ENCODE measurements at regions not wholly inside any gene's neighbourhood (a gene's known extent, or its start where the extent isn't known, plus 50 kb on each side); places are given as distances from the start of the nearest gene placed in this dataset.
"Not testable (repeated sequence)": the region's sequence is repeated elsewhere in the genome, so short reads cannot be mapped to it uniquely, and the experiment has no call there.

DNA sequence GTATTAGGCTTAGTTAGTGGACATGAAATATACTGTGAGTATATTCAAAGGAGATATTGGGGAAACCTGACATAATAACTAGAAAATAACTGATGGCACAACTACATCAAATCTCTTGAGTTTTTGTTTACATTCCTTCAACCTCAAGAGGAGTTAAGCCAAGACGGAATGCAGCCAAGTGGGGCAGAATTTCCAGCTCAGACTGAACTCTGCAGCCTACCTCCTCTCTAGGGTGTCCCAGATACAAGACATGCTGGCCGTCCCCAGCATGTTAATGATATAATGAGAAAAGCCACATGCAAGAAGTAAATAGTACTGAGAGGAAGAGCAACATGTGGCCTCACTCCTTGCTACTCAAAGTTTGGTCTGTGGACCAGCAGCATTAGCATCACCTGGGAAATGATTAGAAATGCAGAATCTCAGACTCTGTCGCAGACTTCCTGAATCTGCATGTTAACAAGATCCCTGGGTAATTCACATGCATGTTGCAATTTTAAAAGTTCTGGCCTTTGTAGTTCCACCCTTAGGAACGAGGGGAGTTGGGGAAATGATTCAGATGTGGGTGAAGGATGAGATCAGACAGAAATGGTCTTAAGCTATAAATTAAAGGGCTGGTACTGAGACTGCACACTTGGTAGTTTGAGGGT is 118.4 kb upstream of the CACUL1 start:
- DNase-seq = no peak

DNA sequence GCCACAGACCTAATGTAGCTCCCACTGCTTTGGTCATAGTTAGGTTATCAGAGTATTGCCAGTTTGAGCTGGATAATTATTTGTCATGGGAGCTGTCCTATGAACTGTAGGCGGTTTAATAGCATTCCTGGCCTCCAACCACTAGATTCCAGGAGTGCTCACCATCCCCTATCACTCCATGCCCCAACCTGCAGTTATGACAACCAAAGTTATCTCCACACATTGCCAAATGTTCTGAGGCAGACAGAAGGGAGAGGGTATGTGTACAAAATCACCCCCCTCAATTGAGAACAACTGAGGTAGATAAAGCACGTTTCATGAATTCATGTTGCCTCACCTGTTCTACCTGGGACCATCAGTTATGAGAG is 119.0 kb upstream of the CACUL1 start:
- no peak for DNase-seq

DNA sequence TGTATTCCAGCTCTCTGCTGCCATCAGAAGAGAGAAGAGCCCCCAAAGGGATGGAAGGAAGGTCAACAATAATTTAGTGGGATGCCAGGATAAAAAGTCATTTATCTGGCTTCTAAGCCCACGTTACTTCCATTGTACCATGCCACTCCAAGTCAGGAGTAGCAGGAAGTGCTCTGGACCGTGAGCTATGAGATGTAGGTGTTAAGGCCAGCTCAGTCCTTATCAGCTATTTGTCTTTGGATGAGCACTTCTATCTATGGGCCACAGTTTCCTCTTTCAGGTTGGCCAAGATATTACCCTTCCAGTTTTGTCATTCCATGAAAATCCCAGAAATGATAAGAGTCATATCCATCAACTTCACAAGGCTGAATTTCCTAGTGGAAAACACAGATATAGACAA is 119.4 kb upstream of the CACUL1 start:
- DNase-seq = no peak

DNA sequence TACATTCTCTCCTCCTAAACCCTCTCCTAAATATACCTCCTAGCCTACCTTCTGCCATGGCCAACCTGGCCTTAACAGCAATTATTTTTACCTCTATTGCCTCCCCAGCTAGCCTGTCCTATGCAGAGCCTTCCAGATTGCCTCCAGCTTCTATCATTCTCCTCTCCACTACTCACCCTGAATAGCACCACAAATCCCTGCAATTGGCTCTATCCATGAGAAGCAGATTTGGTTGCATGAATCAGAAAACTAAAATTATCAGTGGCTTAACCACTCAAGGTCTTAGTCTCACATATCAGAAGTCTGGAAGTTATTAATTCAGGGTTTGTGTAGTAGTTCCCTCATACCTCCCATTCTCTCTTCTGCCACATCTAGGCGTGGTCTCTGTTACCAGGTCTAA is 120.3 kb upstream of the CACUL1 start:
- no peak for DNase-seq

DNA sequence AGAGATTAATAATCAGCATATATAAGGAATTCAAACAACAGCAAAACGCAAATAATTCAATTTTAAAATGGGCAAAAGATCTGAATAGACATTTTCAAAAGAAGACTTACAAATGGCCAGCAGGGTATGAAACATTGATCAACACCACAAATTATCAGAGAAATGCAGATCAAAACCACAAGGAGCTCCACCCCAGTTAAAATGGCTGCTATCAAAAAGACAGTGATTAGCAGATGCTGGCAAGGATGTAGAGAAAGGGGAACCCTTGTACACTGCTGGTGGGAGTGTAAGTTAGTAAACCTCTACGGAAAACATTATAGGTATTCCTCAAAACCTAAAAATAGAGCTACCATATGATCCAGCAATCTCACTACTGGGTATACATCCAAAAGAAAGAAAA is 128.0 kb upstream of the CACUL1 start:
- no peak for DNase-seq

DNA sequence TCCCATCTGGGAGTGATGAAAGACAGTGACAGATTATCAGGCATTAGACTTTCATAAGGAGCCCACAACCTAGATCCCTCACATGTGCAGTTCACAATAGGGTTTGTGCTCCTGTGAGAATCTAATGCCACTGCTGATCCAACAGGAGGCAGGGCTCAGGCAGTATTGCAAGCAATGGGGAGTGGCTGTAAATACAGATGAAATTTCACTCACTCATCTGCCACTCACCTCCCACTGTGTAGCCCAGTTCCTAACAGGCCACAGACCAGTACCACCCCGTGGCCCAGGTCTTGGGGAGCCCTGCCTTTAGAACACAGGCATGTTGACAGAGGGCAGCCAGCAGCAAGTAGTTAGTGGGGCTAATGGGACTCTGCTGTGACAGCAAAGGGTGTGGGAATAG is 137.3 kb upstream of the NANOS1 start:
- no peak for DNase-seq

DNA sequence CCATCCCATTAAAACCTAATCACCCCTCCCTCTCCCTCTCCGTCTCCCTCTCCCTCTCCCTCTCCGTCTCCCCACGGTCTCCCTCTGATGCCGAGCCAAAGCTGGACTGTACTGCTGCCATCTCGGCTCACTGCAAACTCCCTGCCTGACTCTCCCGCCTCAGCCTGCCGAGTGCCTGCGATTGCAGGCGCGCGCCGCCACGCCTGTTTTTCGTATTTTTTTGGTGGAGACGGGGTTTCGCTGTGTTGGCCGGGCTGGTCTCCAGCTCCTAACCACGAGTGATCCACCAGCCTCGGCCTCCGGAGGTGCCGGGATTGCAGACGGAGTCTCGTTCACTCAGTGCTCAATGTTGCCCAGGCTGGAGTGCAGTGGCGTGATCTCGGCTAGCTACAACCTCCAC is 134.6 kb upstream of the NANOS1 start:
- not testable (repeated sequence) for DNase-seq

DNA sequence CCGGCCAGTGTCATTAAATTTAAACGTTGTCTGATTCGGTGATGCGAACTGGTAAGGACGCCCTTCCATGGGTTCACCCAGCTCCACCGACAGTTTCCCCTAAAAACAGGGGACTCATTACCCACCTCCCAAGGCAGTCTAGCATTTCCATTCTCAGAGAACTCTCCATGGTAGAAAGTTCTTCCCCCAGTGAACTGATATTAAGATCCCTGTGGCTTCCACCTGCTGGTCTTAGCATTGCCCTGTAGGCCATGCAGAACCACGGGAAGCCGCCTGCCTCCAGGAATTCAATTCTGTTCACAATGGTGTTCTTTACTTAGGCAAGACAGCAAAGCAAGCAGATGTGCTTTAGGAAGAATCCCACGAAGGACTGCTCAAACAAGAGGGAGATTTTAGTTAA is 128.9 kb upstream of the NANOS1 start:
- DNase-seq = no peak

DNA sequence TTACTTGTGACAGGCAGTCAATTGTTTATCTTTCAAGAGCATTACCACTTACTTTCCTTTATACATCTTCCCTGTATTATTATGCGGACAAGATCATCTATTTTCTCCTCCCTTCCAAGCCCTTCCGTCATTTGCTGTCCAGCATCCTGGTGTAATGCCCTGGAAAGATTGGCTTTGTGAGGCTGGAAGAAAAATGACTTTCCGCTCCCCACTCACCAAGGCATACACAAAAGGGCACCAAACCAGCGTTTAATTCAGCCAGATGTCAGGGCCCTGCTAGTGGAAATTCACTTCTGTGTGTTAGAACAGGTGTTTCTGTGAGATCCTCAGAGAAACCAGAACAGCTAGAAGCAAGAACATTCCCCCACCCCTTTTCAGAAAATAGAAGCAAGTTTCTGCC is 128.1 kb upstream of the NANOS1 start:
- no peak for DNase-seq

DNA sequence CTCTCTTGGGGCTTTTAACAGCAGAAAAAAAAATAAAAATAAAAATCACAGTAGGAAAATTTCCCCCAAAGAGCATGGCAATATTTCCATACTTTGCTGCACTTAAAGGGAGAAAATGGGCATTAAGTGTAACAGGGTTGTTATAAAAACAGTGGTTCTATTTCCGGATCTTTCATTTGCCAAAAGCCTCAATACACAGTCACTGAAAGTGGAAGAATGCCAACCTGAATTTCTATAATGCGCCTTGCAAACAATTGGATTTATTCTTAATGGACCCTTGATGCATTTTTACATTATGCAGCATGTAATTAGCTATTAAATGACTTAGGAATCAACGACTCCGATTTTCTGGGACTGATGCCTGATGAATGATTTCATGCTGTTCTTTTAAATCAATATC is 127.6 kb upstream of the NANOS1 start:
- DNase-seq = no peak

DNA sequence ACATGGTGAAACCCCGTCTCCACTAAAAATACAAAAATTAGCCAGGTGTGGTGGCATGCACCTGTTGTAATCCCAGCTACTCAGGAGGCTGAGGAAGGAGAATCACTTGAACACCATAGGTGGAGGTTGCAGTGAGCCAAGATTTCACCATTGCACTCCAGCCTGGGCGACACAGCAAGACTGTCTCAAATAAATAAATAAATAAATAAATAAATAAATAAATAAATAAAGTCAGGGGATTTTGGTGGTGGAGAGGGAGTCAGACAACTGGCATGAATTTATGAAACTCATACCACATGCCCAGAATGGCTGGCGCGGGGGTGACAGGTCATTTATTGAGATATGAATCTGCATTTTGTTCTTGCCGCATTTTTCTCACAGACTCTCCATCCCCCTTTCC is 126.9 kb upstream of the NANOS1 start:
- not testable (repeated sequence) for DNase-seq

DNA sequence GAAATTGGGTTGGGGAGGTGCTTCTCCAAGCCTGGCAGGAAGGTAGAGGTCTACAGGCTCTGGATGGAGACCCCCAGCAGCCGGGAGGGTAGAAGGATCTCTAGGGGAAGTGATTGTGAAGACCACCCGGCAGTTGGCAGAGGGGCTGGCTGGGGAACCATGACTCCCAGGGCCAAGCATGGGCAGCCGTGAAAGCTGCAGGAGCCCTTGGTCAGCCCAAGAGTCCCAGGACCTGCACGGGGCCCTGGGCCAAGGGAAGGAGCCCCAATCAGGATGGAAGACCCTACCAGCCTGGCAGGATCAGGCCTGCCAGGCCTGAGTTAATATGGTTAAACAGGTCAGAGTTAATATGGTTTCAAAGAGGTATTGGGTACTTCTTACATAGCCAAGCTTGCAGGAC is 126.3 kb upstream of the NANOS1 start:
- no peak for DNase-seq

DNA sequence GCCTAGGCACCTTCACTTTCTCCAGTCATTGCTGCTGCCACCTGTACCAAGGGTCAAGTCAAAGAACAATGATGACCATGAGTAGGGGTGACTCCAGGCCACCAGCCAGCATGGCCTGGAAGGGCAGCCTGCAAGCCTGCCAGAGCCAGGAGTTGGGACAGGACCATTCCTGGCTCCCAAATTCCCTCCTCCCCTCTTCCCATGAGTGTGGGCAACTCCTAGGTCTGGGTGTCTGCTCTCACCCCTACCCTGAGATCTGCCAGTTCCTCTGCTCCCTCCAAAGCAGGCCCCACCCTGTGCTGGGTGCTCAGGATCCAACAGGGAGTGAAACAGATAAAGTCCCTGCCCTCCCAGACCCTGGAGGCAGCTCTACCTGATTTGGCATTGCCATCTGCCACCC is 125.8 kb upstream of the NANOS1 start:
- no peak for DNase-seq

DNA sequence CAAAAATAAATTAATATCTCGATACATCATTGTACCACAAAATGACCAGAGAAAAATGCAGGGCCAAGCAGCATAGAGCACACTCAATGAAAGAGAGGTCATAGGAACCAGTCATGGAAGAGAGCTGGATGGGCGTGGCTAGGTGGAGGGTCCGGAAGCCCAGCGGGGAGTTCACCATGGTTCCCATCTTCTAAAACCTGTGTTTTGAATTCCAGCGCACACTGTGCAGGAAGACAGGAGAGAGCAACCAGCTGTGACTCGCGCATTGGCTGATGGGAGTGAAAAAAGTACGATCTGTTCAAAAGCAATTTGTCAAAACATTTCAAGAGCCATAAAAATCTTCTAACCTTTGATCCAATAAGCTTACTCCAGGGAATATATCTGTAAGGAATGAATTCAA is 125.2 kb upstream of the NANOS1 start:
- DNase-seq = no peak

DNA sequence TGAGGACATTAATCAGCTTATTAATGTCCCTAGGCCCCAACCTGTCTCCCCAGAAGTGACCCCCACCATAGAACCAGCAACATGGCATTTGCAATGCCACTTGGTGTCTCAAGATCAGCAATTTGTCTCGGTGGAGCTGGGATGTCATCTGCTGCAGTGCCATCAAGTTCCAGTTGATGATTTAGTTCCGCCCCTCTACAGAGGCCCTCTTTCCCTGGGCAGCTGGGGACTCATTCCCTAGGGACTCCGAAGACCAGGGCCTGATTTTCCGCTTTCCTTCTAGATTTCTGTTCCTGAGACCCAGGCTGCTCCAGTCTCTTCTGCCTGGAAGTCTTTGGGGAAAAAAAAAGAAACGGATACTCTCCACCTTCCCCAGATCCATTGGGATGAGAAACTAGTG is 122.5 kb upstream of the NANOS1 start:
- DNase-seq = no peak

DNA sequence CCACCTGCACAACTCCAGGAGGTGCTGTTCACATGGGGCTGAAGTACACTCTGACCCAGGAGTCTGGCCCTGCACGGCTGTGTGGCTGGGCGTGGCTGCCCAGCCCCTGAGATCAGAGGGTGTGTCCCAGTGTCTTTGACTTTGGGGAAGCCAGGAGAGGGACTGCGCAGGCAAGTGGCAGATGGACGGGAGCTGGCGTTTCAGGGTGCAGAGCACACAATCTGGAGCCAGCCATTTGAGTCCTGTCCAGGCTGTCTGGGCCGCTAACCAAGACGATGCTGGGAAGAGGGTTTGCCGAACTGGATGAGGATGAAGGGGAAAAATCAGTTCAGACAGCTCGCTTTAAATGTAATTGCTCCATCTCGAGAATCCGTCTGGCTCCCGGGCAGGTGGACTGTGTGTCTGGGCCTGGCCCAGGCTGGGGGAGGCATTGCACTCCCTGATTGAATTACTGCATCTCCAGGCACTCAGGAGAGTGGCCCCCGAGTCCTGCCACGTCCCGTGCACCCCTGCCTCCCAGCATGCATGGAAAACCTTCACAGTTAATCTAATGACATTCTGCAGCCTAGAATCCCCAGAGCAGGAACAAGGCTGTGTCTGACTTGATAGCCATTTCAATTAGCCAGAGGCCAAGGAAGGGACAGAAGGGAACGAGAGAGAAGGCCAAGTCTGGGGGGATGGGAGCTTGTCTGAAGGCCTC is 120.8 kb upstream of the NANOS1 start:
- DNase-seq = peak in 1 of 2 experiments; percentile 58

DNA sequence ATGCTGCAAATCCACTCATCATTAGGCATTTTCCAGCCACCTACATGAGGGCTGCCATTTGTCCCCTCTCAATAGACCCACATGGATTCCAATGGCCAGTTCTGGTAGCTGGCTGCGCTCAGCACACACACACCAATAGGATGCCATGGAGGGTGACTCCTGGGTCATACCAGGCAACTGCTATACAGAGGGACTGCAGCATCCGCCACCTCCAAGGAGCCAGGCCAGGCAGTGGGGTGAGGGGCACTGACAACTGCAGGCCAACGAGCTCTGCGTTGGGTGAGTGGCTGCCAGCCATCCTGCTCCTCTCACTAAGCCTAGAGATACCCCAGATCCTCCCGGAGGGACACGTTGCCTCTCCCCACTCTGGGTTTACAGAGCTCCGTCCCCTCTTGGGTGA is 118.8 kb upstream of the NANOS1 start:
- no peak for DNase-seq

DNA sequence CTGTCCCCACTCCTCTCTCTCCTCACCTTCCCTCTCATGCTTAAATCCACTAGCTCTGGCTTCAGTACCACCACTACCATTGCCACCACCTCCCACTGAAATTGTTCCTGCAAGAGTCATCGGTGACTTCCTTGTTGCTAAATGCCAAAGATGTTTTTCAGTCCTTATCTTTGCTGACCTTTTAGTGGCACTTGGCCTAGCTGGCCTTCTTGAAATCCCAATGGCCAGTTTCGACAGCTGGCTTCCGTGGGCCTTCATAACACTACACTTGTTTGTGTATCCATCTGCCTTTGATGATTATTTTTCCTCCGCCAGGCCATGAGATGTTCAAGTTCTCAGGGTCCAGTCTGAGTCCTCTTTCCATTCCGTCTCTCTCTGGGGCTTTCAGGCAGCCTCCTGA is 118.2 kb upstream of the NANOS1 start:
- no peak for DNase-seq

DNA sequence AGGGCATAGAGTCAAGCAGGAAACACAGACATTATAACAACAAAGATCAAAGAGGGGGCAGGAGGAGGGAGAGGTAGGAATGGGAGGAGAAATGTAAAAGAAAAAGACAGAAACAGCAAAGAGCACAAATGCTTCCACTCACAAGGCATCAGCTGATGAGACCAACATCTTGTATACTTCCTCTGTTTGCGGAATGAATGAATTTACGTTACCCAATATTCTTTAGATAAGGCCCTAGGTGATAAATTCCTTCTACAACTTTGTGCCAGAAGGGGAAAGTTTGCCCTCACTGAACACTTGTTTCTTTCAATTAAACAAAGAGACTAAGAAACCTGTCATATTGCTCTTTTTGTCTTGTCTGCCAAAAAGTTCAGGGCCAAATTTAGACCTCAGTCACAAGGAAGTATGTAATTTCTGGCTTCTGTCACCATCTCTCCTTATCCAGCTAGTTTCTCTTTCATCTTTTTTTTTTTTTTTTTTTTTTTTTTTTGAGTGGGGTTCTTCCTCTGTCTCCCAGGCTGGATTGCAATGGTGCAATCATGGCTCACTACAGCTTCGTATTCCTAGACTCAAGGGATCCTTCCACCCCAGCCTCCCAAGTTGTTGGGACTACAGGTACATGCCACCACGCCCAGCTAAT is 116.4 kb upstream of the NANOS1 start:
- no peak for DNase-seq

DNA sequence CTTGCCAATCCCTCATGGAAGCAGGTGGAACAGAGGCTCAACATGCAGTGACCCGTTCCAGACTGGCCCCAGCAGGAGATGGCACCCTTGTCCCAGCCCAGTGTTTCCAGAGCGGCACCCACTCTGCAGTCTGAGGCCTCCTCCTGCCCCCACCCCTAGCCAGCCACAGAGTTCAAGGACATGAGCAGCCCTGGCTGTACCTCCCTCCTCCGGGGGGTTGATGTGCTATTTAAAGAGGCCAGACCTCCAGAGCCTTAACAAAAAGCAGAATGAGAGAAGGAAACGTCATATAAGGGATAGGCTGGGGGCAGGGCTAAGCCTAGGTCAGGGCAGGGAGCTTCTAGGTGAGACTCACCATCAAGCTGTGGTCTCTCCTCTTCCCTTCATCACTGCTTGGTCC is 115.7 kb upstream of the NANOS1 start:
- DNase-seq = no peak

DNA sequence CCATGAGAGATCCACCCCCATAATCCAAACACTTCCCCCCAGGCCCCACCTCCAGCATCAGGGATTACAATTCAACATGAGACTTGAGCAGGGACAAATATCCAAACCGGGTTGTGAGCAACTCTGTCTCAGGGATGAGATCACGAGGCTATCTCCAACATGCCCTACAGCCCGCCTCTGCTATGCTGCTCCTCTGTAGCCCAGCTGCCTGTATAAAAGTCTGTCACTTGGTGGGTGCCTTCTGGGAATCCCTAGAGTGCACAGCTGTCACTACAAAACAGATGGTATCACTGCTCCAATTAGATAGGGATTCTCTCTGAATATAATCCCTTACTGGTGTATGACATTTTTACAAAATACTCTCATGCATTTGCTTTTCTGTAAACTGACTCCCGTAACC is 114.9 kb upstream of the NANOS1 start:
- DNase-seq = no peak

DNA sequence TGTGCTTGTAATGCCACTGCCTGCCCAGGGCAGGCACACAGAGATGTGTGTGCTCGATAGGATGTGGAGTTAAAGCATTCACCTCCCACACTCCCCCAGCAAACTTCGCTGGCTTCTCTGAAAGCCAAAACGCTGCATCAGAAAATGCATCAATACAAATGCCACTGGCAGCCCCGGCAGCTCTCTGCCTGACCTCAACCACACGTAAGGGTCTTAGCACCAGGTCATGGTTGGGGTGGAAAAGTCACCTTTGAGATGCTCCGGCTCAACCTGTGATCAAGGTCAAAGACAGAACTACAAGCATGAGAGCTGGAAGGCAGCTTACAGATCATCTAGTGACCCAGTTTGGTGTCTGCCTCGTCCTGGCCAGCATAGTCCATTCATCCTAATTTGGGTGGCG is 114.4 kb upstream of the NANOS1 start:
- DNase-seq = no peak

DNA sequence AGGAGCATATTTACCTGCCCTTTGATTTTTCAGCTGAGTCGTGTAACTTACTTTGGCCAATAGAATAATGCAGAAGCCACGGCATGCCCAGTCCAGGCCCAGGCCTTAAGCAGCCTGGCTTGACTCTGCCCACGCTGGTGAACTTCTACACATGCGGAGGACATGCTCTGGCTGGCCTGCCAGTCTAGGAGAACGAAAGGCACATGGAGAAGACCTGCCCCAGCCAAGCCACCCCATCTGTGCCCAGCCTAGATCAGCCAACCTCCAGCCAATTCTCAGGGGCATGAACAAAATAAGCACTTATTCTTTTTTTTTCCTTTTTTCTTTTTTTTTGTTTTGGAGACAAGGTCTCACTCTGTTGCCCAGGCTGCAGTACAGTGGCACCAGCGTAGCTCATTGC is 112.7 kb upstream of the NANOS1 start:
- DNase-seq = no peak

DNA sequence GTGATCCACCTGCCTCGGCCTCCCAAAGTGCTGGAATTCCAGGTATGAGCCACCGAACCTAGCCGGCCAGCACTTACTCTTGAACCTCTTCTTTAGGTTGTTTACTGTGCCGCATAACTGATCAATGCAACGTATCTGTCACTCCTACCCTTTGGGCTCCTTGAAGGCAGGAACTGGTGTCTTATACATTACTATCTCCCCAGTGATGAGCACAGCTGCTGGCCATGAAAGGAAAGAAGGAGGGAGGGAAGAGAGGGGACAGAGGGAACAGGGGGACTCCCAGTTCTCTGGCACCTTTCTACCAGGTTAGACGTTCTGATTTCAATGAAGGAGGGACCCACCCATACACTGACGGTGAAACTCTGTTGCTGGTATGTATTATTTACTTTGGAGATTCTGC is 111.8 kb upstream of the NANOS1 start:
- no peak for DNase-seq

DNA sequence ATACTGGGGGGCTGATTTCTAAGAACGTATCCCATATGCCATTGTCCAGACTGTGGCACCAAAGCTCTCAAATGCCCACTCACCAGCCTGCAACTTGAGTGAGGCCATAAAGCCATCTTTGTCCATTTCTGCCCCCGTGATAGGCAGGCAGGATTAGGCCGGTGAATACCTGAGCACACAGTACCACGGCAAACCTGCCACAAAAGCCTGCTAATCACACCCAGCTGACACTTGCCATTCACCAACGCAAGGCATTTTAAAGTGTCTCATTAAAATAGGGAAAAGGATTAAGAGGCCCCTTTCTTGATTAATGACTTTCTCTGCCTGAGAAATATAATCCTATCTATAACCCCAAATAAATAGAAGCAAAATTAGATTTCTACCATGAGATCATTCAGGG is 111.4 kb upstream of the NANOS1 start:
- DNase-seq = no peak
